Liver (tissue), 8 donors: ENCODE measurements at regions not wholly inside any gene's neighbourhood (a gene's known extent, or its start where the extent isn't known, plus 50 kb on each side); places are given as distances from the start of the nearest gene placed in this dataset.

Experiments
- DNase-seq: peaks from one replicate; pipeline ENCODE4 v3.0.0-alpha.2; 2017; ENCODE audit warnings: low spot score
- H3K27ac ChIP-seq, 2 donors: one replicate each; pipeline ENCODE4 v1.7.0; 2013; ENCODE audit warnings: inconsistent platforms in 2 of 2, low read length in 2 of 2, control low read depth in 1 of 2, low read depth in 1 of 2, mild to moderate bottlenecking in 1 of 2
- H3K27me3 ChIP-seq, 4 donors: one replicate each; pipeline versions ENCODE4 v1.6.1 to v1.7.0; 2013; ENCODE audit warnings: low read length in 3 of 4, inconsistent platforms in 1 of 4, mild to moderate bottlenecking in 1 of 4, moderate library complexity in 1 of 4; ENCODE audit not compliant: control insufficient read depth in 4 of 4, insufficient read depth in 4 of 4
- H3K36me3 ChIP-seq, 4 donors: one replicate each; pipeline versions ENCODE4 v1.6.1 to v1.7.0; 2013; ENCODE audit warnings: low read length in 3 of 4, mild to moderate bottlenecking in 3 of 4, low read depth in 1 of 4, moderate library complexity in 1 of 4; ENCODE audit not compliant: control insufficient read depth in 4 of 4, insufficient read depth in 3 of 4
- H3K4me1 ChIP-seq, 4 donors: one replicate each; pipeline versions ENCODE4 v1.6.1 to v1.7.0; 2013; ENCODE audit warnings: low read length in 3 of 4, mild to moderate bottlenecking in 3 of 4, moderate library complexity in 1 of 4; ENCODE audit not compliant: control insufficient read depth in 4 of 4, insufficient read depth in 4 of 4
- H3K4me3 ChIP-seq, 3 donors: one replicate each; pipeline versions ENCODE4 v1.6.1 to v1.7.0; 2013; ENCODE audit warnings: low read length in 3 of 3, control low read depth in 1 of 3, low read depth in 1 of 3, mild to moderate bottlenecking in 1 of 3
- H3K9ac ChIP-seq, 2 donors: one replicate each; pipeline ENCODE4 v1.7.0; 2013; ENCODE audit warnings: low read length in 2 of 2, mild to moderate bottlenecking in 2 of 2, moderate library complexity in 2 of 2, control low read depth in 1 of 2, low read depth in 1 of 2
- H3K9me3 ChIP-seq, 4 donors: one replicate each; pipeline versions ENCODE4 v1.6.1 to v1.7.0; 2013; ENCODE audit warnings: low read length in 3 of 4; ENCODE audit not compliant: control insufficient read depth in 4 of 4
- EGR1 ChIP-seq, 2 donors: IDR thresholded peaks; 2 replicates each; pipeline ENCODE4 v1.6.1; 2016 to 2018; ENCODE audit warnings: antibody characterized with exemption in 2 of 2, low read depth in 2 of 2
- FOXA1 ChIP-seq: IDR thresholded peaks from 2 replicates; pipeline ENCODE4 v1.6.1; 2016; ENCODE audit warnings: antibody characterized with exemption
- FOXA2 ChIP-seq: IDR thresholded peaks from 2 replicates; pipeline ENCODE4 v1.6.1; 2016; ENCODE audit warnings: antibody characterized with exemption
- GABPA ChIP-seq, 2 donors: IDR thresholded peaks in 1 of 2; conservative IDR thresholded peaks in 1 of 2; 2 replicates each; pipeline ENCODE4 v1.6.1; 2016; ENCODE audit warnings: antibody characterized with exemption in 2 of 2, mild to moderate bottlenecking in 1 of 2, moderate library complexity in 1 of 2
- HNF4G ChIP-seq: IDR thresholded peaks from 2 replicates; pipeline ENCODE4 v1.6.1; 2016; ENCODE audit warnings: antibody characterized with exemption
- NR2F2 ChIP-seq: IDR thresholded peaks from 2 replicates; pipeline ENCODE4 v1.6.1; 2016; ENCODE audit warnings: antibody characterized with exemption
- RAD21 ChIP-seq, 2 donors: IDR thresholded peaks; 2 replicates each; pipeline ENCODE4 v1.6.1; 2016; ENCODE audit warnings: antibody characterized with exemption in 2 of 2, mild to moderate bottlenecking in 2 of 2
- RXRA ChIP-seq, 2 donors: IDR thresholded peaks; 2 replicates each; pipeline ENCODE4 v1.6.1; 2017 to 2018; ENCODE audit warnings: antibody characterized with exemption in 2 of 2, mild to moderate bottlenecking in 1 of 2
- TAF1 ChIP-seq: conservative IDR thresholded peaks from 2 replicates; pipeline ENCODE4 v1.6.1; 2016; ENCODE audit warnings: antibody characterized with exemption, mild to moderate bottlenecking
- YY1 ChIP-seq: IDR thresholded peaks from 2 replicates; pipeline ENCODE4 v1.6.1; 2016; ENCODE audit warnings: antibody characterized with exemption, mild to moderate bottlenecking
- WGBS: extraction: QIAGEN DNeasy Blood & Tissue Kit; methylation state at CpG from one replicate; pipeline ENCODE4 v1.1.7; 2013; 5-methylcytosine and 5-hydroxymethylcytosine counted together
- TF ChIP-seq, protein P1 (sequence below): fragments of 150-350 bp; IDR thresholded peaks from 2 replicates; pipeline ENCODE4 v1.5.1; 2017; ENCODE audit warnings: improper control_type of control experiment, low read depth, low read length; ENCODE audit not compliant: missing input control
- TF ChIP-seq, protein P2 (sequence below): IDR thresholded peaks from 2 replicates; pipeline ENCODE4 v1.6.1; 2016; ENCODE audit warnings: antibody characterized with exemption, mild to moderate bottlenecking
- TF ChIP-seq, protein P3 (sequence below): IDR thresholded peaks from 2 replicates; pipeline ENCODE4 v1.6.1; 2016; ENCODE audit warnings: antibody characterized with exemption
- TF ChIP-seq, protein P4 (sequence below): IDR thresholded peaks from 2 replicates; pipeline ENCODE4 v1.6.1; 2016; ENCODE audit warnings: antibody characterized with exemption
- TF ChIP-seq, protein P5 (sequence below): IDR thresholded peaks from 2 replicates; pipeline ENCODE4 v1.6.1; 2016; ENCODE audit warnings: antibody characterized with exemption
- donor health status: healthy.
- donor health status: healthy.
- donor health status: healthy.
- donor health status: healthy.
- donor health status: healthy.

DNA sequence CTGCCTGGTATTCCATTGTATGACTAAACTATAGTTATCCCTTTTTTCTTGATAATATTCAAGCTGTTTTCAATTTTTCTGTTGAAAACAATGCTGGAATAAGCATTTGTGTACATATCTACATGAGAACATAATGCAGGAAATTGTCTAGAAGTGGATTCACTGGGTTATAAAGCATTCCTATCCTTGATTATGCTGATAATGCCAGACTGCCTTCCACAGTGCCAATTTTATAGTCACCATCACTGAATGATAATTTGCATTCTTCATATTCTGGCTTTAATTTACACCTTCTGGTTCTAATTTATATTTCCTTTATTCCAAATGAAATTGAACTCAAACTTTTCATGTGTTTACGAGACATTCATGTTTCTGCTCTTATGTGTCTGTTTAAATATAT is 651.0 kb upstream of the PLXNA2 start:
- TF ChIP-seq TAF1 (no peak), RAD21 (IDR thresholded peaks at IDR 0.05) (no peak), FOXA1 (no peak), HNF4G (no peak), YY1 (no peak), EGR1 (IDR thresholded peaks at IDR 0.05; ENCODE audit: low read depth in 2 of 2) (no peak), FOXA2 (no peak), NR2F2 (no peak), RXRA (IDR thresholded peaks at IDR 0.05) (no peak)
- TF ChIP-seq, protein P1, sequence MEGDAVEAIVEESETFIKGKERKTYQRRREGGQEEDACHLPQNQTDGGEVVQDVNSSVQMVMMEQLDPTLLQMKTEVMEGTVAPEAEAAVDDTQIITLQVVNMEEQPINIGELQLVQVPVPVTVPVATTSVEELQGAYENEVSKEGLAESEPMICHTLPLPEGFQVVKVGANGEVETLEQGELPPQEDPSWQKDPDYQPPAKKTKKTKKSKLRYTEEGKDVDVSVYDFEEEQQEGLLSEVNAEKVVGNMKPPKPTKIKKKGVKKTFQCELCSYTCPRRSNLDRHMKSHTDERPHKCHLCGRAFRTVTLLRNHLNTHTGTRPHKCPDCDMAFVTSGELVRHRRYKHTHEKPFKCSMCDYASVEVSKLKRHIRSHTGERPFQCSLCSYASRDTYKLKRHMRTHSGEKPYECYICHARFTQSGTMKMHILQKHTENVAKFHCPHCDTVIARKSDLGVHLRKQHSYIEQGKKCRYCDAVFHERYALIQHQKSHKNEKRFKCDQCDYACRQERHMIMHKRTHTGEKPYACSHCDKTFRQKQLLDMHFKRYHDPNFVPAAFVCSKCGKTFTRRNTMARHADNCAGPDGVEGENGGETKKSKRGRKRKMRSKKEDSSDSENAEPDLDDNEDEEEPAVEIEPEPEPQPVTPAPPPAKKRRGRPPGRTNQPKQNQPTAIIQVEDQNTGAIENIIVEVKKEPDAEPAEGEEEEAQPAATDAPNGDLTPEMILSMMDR: no peak
- TF ChIP-seq, protein P2, sequence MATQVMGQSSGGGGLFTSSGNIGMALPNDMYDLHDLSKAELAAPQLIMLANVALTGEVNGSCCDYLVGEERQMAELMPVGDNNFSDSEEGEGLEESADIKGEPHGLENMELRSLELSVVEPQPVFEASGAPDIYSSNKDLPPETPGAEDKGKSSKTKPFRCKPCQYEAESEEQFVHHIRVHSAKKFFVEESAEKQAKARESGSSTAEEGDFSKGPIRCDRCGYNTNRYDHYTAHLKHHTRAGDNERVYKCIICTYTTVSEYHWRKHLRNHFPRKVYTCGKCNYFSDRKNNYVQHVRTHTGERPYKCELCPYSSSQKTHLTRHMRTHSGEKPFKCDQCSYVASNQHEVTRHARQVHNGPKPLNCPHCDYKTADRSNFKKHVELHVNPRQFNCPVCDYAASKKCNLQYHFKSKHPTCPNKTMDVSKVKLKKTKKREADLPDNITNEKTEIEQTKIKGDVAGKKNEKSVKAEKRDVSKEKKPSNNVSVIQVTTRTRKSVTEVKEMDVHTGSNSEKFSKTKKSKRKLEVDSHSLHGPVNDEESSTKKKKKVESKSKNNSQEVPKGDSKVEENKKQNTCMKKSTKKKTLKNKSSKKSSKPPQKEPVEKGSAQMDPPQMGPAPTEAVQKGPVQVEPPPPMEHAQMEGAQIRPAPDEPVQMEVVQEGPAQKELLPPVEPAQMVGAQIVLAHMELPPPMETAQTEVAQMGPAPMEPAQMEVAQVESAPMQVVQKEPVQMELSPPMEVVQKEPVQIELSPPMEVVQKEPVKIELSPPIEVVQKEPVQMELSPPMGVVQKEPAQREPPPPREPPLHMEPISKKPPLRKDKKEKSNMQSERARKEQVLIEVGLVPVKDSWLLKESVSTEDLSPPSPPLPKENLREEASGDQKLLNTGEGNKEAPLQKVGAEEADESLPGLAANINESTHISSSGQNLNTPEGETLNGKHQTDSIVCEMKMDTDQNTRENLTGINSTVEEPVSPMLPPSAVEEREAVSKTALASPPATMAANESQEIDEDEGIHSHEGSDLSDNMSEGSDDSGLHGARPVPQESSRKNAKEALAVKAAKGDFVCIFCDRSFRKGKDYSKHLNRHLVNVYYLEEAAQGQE: no peak
- TF ChIP-seq, protein P3, sequence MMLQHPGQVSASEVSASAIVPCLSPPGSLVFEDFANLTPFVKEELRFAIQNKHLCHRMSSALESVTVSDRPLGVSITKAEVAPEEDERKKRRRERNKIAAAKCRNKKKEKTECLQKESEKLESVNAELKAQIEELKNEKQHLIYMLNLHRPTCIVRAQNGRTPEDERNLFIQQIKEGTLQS: no peak
- TF ChIP-seq, protein P4, sequence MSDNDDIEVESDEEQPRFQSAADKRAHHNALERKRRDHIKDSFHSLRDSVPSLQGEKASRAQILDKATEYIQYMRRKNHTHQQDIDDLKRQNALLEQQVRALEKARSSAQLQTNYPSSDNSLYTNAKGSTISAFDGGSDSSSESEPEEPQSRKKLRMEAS: no peak
- Histone ChIP-seq H3K36me3 (no peaks in the 10 kb centered on the region), H3K9ac (no peak overlapping the region), H3K9me3 (peaks cover 0 to 4% (median 0%) of the 10 kb centered on the region in 4 donors), H3K4me1 (no peaks in the 10 kb centered on the region), H3K27me3 (no peaks in the 10 kb centered on the region), H3K27ac (no peak overlapping the region), H3K4me3 (no peak overlapping the region)
- 92% methylated on average over 1 of the region's 1 CpG for WGBS
- DNase-seq: no peak

DNA sequence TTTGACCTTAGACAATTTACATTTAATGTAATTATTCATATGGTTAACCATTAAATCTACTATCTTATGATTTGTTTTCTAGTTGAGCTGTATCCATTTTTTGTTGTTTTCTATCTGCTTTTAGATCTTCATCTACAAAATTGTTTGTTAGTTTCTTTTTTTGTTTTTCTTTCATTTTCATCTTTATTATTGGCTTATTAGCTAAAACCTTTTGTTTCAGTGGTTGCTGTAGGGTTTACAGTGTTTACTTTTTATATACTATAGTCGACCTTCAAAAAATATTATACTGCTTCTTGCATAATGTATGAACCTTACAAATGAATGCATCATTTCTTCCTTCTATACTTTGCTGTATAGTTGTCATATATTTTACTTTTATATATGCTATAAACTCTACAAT is 651.6 kb upstream of the PLXNA2 start:
- DNase-seq: no peak
- Histone ChIP-seq H3K4me3 (no peak overlapping the region), H3K4me1 (no peaks in the 10 kb centered on the region), H3K36me3 (no peaks in the 10 kb centered on the region), H3K27me3 (no peaks in the 10 kb centered on the region), H3K9me3 (peaks cover 0 to 4% (median 0%) of the 10 kb centered on the region in 4 donors), H3K27ac (no peak overlapping the region), H3K9ac (no peak overlapping the region)
- TF ChIP-seq FOXA2 (no peak), GABPA (IDR thresholded peaks at IDR 0.05 in 1 of 2, conservative IDR thresholded peaks at IDR 0.05 in 1 of 2) (no peak), FOXA1 (no peak), NR2F2 (no peak)
- TF ChIP-seq, protein P5, sequence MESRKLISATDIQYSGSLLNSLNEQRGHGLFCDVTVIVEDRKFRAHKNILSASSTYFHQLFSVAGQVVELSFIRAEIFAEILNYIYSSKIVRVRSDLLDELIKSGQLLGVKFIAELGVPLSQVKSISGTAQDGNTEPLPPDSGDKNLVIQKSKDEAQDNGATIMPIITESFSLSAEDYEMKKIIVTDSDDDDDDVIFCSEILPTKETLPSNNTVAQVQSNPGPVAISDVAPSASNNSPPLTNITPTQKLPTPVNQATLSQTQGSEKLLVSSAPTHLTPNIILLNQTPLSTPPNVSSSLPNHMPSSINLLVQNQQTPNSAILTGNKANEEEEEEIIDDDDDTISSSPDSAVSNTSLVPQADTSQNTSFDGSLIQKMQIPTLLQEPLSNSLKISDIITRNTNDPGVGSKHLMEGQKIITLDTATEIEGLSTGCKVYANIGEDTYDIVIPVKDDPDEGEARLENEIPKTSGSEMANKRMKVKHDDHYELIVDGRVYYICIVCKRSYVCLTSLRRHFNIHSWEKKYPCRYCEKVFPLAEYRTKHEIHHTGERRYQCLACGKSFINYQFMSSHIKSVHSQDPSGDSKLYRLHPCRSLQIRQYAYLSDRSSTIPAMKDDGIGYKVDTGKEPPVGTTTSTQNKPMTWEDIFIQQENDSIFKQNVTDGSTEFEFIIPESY: no peak
- 60% methylated on average over 1 of the region's 1 CpG for WGBS
